SK-N-SH (cell line): ENCODE measurements at regions not wholly inside any gene's neighbourhood (a gene's known extent, or its start where the extent isn't known, plus 50 kb on each side); places are given as distances from the start of the nearest gene placed in this dataset.
"Not testable (repeated sequence)": the region's sequence is repeated elsewhere in the genome, so short reads cannot be mapped to it uniquely, and the experiment has no call there.

Experiments
- CTCF ChIA-PET: fragments of 300-600, 350-600 bp; formaldehyde crosslinking; extraction: SDS; loops from one replicate; lab custom pipeline; 2021; lab: Yijun Ruan, JAX
- POLR2A ChIA-PET: fragments of 350-600 bp; sonication (Branson Sonifier 250); formaldehyde crosslinking; extraction: SDS; loops from one replicate; lab custom pipeline; 2020; ENCODE audit warnings: antibody characterized with exemption, inconsistent platforms; lab: Yijun Ruan, JAX
- DNase-seq: peaks from one replicate; pipeline ENCODE4 v3.0.0; 2012
- H2AFZ ChIP-seq: fragments of 200-600 bp; sonication (generic); 2 replicates; pipeline ENCODE4 v1.8.1; 2016; ENCODE audit warnings: antibody characterized with exemption, mild to moderate bottlenecking, low read depth
- H3F3A ChIP-seq: fragments of 200-600 bp; sonication (generic); replicated peaks from 2 replicates; pipeline ENCODE3; 2016; ENCODE audit warnings: antibody characterized with exemption, mild to moderate bottlenecking; ENCODE audit not compliant: insufficient read depth
- H3K27ac ChIP-seq, 2 experiments: fragments of 200-500 bp in 1 of 2; fragments of 200-600 bp in 1 of 2; sonication (Bioruptor generic) in 1 of 2; sonication (generic), shearing (Covaris generic) in 1 of 2; 2 replicates each; pipeline versions ENCODE4 v1.5.1 to v1.6.1; 2014 to 2016; ENCODE audit warnings: low read depth in 2 of 2, inconsistent platforms in 1 of 2, low read length in 1 of 2, mild to moderate bottlenecking in 1 of 2, mixed read lengths in 1 of 2
- H3K27me3 ChIP-seq: fragments of 200-600 bp; sonication (generic), shearing (Covaris generic); 2 replicates; pipeline ENCODE4 v1.6.1; 2016; ENCODE audit warnings: mixed run types; ENCODE audit not compliant: insufficient read depth
- H3K36me3 ChIP-seq, 2 experiments: fragments of 200-500 bp in 1 of 2; fragments of 200-600 bp in 1 of 2; sonication (Bioruptor generic) in 1 of 2; sonication (generic) in 1 of 2; replicated peaks in 1 of 2; 2 replicates each; pipeline versions ENCODE3 to v1.5.1; 2014 to 2016; ENCODE audit warnings: low read length in 1 of 2, mild to moderate bottlenecking in 1 of 2; ENCODE audit not compliant: insufficient read depth in 2 of 2, control insufficient read depth in 1 of 2
- H3K4me1 ChIP-seq, 2 experiments: fragments of 200-500 bp in 1 of 2; fragments of 200-600 bp in 1 of 2; sonication (Bioruptor generic) in 1 of 2; sonication (generic), shearing (Covaris generic) in 1 of 2; 2 replicates each; pipeline versions ENCODE4 v1.5.1 to v1.6.1; 2014 to 2016; ENCODE audit warnings: low read depth in 1 of 2, low read length in 1 of 2, mixed run types in 1 of 2; ENCODE audit not compliant: insufficient read depth in 2 of 2, control insufficient read depth in 1 of 2
- H3K4me2 ChIP-seq: fragments of 200-600 bp; sonication (generic), shearing (Covaris generic); 2 replicates; pipeline ENCODE4 v1.6.1; 2017; ENCODE audit warnings: mixed run types
- H3K4me3 ChIP-seq, 2 experiments: fragments of 200-500 bp in 1 of 2; fragments of 200-600 bp in 1 of 2; sonication (Bioruptor generic) in 1 of 2; sonication (generic), shearing (Covaris generic) in 1 of 2; 2 replicates each; pipeline versions ENCODE4 v1.5.1 to v1.8.1; 2014 to 2016; ENCODE audit warnings: low read depth in 2 of 2, inconsistent platforms in 1 of 2, low read length in 1 of 2, mild to moderate bottlenecking in 1 of 2, mixed read lengths in 1 of 2, moderate library complexity in 1 of 2
- H3K79me2 ChIP-seq: fragments of 200-600 bp; sonication (generic); 2 replicates; pipeline ENCODE4 v1.8.1; 2017; ENCODE audit warnings: mild to moderate bottlenecking; ENCODE audit not compliant: insufficient read depth
- H3K9ac ChIP-seq: fragments of 200-600 bp; sonication (generic); 2 replicates; pipeline ENCODE4 v1.6.1; 2017; ENCODE audit warnings: mixed run types
- H3K9me2 ChIP-seq: fragments of 200-600 bp; sonication (generic); 2 replicates; pipeline ENCODE4 v1.6.1; 2017; ENCODE audit warnings: mixed run types
- H3K9me3 ChIP-seq: fragments of 200-600 bp; sonication (generic); 2 replicates; pipeline ENCODE4 v1.6.1; 2017; ENCODE audit warnings: mixed run types, mild to moderate bottlenecking, moderate library complexity
- H4K20me1 ChIP-seq: fragments of 200-600 bp; sonication (generic); 2 replicates; pipeline ENCODE4 v1.6.1; 2017; ENCODE audit warnings: mild to moderate bottlenecking, mixed run types; ENCODE audit not compliant: insufficient read depth
- RAD21 ChIP-seq: IDR thresholded peaks from 2 replicates; pipeline ENCODE4 v1.6.1; 2012; ENCODE audit warnings: mild to moderate bottlenecking, low read length
- SMC3 ChIP-seq: IDR thresholded peaks from 2 replicates; pipeline ENCODE4 v1.6.1; 2012; ENCODE audit warnings: low read depth, low read length, improper control_type of control experiment
- WGBS: methylation state at CpG from one replicate; pipeline ENCODE4 v1.1.6; 2017; ENCODE audit warnings: low lambda C conversion rate; 5-methylcytosine and 5-hydroxymethylcytosine counted together
- TF ChIP-seq, protein P1 (sequence below): fragments of 200-600 bp; sonication (generic); IDR thresholded peaks from 2 replicates; pipeline ENCODE4 v1.6.1; 2017; ENCODE audit warnings: antibody characterized with exemption, mild to moderate bottlenecking, moderate library complexity

DNA sequence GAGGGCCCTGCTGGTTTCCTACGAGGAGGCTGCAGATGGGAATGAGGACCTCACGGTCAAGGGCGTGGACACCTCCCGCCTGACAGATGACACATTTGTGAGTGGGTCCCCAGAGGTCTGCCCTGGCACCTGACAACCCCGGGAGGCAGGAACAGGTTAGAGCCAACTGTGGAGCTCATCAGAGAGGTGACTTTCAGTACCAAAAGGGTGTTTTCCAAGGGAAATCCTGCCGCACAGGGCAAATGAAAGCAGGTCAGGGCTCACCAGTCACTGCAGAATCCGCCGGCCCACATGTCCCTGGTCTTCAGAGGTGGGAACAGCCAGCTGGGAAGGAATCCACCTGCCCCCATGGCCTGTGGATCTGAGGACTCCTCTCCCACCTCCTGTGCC, 176.9 kb downstream of the NPIPB11 start:
- H3F3A ChIP-seq, H3K9ac ChIP-seq, H3K9me3 ChIP-seq, H3K27ac ChIP-seq, H3K4me1 ChIP-seq, POLR2A ChIA-PET, H3K27me3 ChIP-seq, H3K4me3 ChIP-seq, H3K9me2 ChIP-seq, H3K79me2 ChIP-seq, H3K4me2 ChIP-seq, H4K20me1 ChIP-seq, DNase-seq, H3K36me3 ChIP-seq, H2AFZ ChIP-seq, CTCF ChIA-PET: not testable (repeated sequence)
- 85% methylated on average over 5 of the region's 8 CpGs for WGBS

DNA sequence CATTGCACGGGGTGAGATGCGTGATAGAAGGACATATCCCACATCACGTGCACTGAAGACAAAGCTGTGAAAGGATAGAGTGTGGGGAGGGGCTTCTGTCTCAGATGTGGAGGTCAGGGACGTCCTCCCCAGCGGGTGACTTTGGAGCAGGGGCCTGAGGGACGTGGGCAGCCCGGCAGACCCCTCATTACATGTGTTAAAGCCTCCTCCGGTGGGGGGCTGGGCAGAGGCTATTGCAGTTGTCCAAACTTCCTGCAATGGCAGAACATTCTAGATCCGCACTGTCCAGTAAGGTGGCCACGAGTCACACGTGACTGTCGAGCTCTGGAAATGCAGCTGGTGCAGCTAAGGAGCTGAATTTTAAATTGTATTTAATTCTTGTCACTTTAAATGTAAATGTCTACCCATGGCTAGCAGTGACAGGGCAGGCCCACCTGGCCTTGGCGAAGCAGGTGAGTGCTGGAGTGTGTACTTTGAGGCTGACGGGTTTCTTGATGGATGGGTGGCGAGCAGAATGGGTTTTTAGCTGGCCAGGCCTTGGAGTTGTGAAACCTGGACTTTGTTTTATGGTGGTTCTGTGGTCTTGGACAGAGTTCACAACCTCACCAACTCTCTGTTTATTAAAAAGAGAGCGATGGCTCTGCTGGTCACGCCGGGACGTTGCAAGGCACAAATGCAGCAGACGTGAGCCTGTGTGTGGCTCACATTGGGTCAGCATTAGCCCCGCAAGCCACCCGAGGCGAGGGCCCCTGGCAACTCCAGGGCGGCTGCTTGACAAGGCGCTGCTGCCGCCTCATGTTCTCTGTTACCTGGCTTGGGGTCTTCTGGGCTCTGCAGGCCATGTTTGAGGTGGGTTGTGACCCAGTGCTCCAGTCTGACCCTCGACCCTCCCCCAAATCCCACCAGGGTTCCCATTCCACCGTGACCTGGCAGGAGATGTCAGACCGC, 177.6 kb downstream of the NPIPB11 start:
- POLR2A ChIA-PET, DNase-seq, H3K27me3 ChIP-seq, H2AFZ ChIP-seq, H3K4me1 ChIP-seq, H3F3A ChIP-seq, H3K4me3 ChIP-seq, H3K9me3 ChIP-seq, H4K20me1 ChIP-seq, H3K9me2 ChIP-seq, H3K36me3 ChIP-seq, H3K9ac ChIP-seq, H3K79me2 ChIP-seq, CTCF ChIA-PET, H3K4me2 ChIP-seq: not testable (repeated sequence)
- peak overlapping the region in 1 of 2 experiments; percentile 47; a peak in 1 of 4 replicates for H3K27ac ChIP-seq
- 77% methylated on average over 12 of the region's 29 CpGs for WGBS

DNA sequence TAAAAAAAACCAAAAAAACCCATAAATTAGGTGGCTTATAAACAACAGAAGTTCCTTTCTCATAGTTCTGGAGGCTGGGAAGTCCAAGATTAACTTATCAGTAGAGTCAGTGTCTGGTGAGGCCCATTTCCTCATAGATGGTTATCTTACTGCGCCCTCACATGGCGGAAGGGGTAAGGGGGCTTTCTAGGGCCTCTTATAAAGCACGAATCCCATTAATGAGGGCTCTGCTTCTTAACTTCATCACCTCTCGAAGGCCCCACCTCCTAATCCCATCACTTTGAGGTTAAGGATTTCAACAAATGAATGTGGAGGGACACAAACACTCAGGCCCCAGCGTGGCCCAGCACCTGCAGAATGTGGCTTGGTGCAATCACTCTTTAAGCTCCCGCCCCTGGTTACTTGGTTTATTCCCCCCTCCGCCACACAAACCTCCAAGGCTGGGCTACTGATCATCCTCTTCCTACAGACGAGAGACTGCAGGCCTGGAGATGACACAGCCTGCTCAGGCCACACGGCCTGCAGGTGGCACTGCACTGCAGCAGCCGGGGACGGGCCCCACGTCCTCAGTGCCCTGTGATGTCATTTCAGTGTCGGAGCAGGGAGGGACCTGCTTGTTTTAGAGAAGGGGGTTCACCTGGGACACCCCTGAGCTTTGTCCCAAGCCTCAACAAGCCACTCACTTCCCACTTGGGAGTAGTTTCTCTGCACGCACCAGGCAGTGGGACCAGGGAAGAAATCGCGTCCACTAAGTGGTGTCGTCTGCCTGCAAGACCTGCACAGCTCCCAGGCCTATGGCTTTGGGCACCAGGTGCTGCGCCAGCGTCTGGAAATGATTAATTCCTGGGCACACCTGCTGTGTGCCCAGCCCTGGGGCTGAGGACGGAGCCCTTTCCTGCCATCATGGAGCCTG, 178.5 kb downstream of the NPIPB11 start:
- DNase-seq, H3K9me3 ChIP-seq: not testable (repeated sequence)
- peak overlapping the region in 1 of 2 experiments; percentile 47; a peak in 1 of 4 replicates for H3K27ac ChIP-seq

More for the DNA sequence above, 178.5 kb downstream of the NPIPB11 start:
- H3K79me2 ChIP-seq, H3K9me2 ChIP-seq, H3F3A ChIP-seq, H3K27me3 ChIP-seq, H3K9ac ChIP-seq, H3K4me2 ChIP-seq, H4K20me1 ChIP-seq, H2AFZ ChIP-seq, CTCF ChIA-PET, H3K36me3 ChIP-seq, H3K4me3 ChIP-seq, POLR2A ChIA-PET, H3K4me1 ChIP-seq: not testable (repeated sequence)
- TF ChIP-seq SMC3 (peak; percentile 44), RAD21 (peak; percentile 58)
- TF ChIP-seq, protein P1, sequence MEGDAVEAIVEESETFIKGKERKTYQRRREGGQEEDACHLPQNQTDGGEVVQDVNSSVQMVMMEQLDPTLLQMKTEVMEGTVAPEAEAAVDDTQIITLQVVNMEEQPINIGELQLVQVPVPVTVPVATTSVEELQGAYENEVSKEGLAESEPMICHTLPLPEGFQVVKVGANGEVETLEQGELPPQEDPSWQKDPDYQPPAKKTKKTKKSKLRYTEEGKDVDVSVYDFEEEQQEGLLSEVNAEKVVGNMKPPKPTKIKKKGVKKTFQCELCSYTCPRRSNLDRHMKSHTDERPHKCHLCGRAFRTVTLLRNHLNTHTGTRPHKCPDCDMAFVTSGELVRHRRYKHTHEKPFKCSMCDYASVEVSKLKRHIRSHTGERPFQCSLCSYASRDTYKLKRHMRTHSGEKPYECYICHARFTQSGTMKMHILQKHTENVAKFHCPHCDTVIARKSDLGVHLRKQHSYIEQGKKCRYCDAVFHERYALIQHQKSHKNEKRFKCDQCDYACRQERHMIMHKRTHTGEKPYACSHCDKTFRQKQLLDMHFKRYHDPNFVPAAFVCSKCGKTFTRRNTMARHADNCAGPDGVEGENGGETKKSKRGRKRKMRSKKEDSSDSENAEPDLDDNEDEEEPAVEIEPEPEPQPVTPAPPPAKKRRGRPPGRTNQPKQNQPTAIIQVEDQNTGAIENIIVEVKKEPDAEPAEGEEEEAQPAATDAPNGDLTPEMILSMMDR = peak; percentile 41
- WGBS = 63% methylated on average over 7 of the region's 20 CpGs
